CD1c-positive myeloid dendritic cell (primary cell): ENCODE measurements at regions not wholly inside any gene's neighbourhood (a gene's known extent, or its start where the extent isn't known, plus 50 kb on each side); places are given as distances from the start of the nearest gene placed in this dataset.
A peak's percentile ranks its signal among the peaks of the same experiment; 100 is the strongest.

ENCODE experiments used
- DNase-seq: peaks from one replicate; pipeline ENCODE4 v3.0.0-alpha.2; 2016; ENCODE audit errors: extremely low spot score

DNA sequence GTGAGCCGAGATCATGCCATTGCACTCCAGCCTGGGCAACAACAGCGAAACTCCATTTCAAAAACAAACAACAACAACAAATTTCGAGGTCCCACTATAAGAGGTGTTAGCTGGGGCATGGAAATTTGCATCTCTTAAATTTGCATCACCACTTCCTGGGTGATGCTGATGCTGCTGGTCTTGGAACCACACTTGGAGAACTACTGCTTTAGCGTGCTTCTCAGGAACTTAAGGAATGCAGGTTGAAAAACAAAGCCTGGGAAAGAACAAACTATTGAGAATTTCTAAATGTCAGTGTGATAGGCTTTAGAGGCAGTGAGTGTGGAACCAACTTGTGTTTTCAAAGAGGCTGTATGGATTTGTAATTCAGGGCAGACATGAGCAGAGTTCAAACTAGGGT, 858.4 kb upstream of the ARPP21 start:
- DNase-seq: no peak

DNA sequence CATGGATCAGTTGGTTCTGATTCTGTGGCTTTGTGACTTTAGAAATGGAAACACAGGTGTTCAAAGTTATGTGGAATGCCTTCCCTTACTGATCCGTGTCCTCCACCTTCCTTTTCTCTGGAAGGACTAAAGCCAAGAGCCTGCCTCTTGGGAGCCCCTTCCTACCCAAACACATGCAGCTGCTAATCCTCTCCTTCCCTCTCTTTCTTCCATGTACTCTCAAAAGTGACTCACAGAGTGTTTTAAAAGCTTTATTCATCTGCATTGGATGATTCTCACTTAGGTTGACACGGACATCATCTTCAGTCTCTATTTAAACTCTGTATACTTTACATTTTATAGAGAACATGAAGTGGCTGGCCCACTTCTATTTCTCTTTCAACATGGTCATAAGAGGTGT, 856.5 kb upstream of the ARPP21 start:
- DNase-seq: no peak

DNA sequence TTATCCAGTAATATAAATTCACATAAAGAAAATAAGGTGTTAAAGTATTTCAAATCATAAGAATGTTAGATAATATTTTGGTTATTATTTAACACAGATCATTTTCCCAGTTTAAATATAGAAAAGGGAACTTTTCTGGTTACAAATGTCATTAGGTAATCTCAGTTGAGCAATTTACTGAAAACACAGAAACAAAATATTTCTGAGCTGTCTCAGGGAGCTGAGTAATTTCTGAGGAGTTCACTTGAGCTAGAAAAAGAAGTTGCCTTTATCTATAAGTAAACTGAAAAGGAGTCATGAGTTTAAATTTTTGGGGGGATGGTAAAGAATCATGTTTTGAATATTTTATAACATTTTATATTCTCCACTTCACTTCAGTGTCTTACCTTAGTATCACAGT, 855.4 kb upstream of the ARPP21 start:
- DNase-seq: peak; percentile 44

DNA sequence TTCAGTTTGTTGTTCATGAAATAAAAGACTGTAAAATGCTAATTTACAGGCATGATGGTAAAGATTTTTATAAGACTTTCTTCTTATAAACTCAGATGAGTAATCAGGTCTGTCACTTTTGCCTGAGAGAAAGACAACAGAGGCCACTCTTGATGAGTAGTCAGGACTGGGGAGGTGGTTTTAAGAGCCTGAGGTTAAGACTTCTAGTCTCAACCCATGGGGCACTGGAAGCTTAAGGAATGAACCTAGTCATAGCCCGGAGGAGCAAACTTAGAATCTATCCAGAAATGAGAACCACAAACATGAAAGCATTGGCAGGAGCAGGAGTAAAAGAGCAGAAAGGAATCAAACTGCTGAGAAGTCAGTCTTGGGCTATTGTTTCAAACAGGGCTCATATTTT, 846.3 kb upstream of the ARPP21 start:
- DNase-seq: no peak

DNA sequence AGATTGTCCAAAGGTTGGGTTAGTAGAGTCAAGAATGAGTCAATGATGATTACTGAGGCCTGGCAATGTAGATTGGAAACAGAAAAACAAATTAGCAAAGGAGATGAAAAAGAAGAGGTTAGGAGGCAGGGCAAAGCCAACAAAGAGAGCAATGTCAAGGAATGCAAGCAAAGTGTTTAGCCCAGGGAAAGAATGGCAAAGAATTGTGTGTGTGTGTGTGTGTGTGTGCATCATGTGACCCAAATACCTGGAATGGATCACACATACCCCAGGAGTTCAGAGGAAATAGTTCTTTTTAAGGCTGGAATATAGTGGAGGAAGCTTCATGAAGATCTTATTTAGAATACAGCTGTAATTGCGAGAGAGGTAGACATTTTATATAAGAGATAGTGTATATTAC, 831.7 kb upstream of the ARPP21 start:
- no peak for DNase-seq

- no peak for DNase-seq
These were observed 831.0 kb upstream of the ARPP21 start for GRCh38 chr3:34808287-34808686.

GRCh38 chr3:34828847-34829246, 810.5 kb upstream of the ARPP21 start:
- no peak for DNase-seq

DNA sequence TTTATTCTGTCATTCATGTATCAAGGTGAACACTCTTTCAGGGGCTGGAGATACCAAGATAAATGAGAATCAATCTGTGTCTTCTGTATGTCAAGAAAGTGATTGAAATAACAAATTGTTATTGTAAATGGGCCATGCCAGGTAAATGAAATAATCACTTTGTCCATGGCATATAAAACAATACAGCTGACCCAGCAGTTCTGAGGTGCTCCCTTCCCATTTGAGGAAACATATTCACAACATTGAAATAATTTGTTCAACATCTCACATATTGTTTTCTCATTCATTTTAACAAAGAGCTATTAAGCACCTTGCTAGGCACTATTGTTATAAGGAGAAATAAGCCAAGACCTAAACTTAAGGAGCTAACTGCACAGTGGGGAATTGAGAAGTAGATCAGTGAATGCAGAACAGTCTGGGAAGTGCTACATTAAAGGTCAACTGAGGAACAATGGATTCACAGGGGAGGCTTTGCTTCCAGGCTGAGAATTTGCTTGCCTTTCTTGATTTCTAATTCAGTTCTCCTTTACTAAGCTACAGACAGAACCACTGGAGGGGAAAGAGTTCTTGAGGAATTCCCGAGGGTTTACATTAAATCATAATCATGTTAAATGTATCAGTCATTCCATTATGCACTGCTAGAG, 806.3 kb upstream of the ARPP21 start:
- no peak for DNase-seq

GRCh38 chr3:34837848-34838741, 801.2 kb upstream of the ARPP21 start:
- no peak for DNase-seq

- no peak for DNase-seq
These were observed 796.4 kb upstream of the ARPP21 start for GRCh38 chr3:34842706-34843480.

DNA sequence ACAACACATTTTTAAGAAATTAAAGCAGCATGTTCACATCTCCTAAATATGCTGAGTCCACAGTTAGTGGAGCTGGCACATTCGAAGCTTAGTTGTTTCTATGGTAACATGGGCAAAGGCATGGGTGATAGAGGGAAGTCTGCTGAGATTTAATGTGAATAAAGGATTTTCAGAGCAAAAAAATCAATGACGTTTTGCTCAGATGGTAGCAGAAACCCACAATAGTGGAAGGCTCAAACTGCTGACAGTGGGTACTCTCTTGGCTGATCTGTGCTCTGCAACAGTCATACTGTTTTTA, 795.1 kb upstream of the ARPP21 start:
- DNase-seq: no peak

DNA sequence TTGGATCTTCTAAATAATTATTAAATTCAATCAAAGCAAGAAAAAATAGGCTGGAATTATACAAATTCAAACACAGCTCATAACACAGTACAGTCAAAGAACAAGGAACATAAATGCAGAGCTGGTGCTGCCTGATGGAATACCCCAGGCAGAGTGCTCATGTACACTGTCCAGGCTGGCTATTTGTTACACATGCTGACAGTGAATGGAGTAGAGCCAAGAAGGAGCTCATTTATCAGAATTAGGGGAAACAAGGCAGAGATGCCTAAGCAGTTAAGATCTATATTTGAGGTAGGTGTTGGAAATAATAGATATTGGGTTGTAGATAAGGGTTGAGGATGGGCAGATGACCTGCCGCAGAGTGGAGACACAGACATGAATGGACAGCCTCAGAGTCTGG, 788.2 kb upstream of the ARPP21 start:
- DNase-seq: no peak

GRCh38 chr3:34852844-34853439, 786.4 kb upstream of the ARPP21 start:
- DNase-seq: no peak

DNA sequence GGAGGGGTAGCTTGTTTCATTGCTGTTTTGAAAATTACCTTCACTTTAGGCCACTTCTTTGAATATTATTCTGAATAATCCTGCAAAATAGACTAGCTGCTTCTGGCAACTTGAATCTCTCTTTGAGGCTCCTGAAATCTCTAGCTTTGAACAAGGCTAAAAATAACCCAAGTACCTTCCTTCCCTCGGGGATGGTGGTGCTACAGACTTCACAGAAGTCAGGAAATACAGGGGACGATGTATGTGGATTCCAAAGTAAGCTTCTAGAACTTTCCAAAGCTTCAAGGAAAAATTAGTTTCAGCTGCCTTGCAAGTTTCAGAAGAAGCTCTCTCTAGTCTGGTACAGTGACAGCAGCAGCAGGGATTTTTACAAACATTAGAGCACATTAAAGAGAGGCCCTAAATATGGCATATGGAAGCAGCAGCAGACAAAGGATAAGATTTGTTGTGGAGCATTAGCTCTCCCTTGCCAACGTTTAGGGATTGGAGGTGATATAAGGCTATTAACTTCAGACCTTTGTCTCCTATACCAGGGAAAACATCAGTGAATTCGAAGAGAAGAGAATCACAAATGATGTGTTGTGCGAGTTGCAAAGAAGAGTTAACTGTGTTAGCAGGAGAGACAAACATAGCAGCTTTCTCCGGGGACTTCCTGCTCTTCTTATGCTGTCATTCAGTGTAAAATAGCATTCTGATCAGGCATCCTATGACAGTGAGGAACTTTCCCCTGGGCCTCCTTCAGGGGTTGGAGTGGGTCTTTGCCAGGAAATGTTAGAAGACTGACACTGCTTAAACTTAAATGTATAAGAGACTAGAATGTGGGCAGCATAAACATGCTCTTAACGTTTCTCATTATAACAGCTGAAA, 783.0 kb upstream of the ARPP21 start:
- no peak for DNase-seq

GRCh38 chr3:34858067-34858660, 781.2 kb upstream of the ARPP21 start:
- no peak for DNase-seq

DNA sequence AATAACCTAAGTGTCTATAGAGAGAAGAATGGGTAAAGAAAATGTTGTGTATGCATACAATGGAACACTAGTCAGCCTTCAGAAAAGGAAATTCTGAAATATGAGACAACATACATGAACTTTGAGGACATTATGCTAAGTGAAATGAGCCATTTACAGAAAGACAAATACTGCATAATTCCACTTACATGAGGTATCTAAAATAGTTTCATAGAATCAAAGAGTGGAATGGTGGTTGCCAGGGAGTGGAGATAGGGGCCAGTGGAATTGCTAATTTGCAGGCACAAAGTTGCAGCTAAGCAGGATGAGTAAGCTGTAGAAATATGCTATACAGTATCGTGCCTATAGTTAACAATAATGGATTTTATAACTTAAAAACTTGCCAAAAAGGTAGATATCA, 779.6 kb upstream of the ARPP21 start:
- no peak for DNase-seq

- DNase-seq: no peak
These were observed 776.9 kb upstream of the ARPP21 start for GRCh38 chr3:34862456-34862855.

DNA sequence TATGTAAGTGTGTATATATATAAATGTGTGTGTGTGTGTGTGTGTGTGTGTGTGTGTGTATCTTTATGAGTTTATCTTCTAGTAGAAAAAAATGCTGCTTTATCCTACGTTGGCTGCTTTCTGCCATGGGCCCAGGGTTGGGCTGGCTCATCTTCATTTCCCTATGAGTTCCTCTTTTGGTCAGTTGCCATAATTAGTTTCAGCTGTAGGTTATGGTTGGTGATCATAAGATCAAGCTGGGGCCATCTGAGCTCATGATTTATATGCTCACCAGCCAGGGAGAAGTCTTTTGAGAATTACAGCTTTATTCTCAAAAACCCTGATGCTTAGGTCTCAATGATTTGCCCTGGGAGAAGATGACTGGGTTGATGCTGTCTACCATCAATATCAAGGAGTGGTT, 775.8 kb upstream of the ARPP21 start:
- DNase-seq: no peak

GRCh38 chr3:34864011-34864410, 775.3 kb upstream of the ARPP21 start:
- DNase-seq: no peak

DNA sequence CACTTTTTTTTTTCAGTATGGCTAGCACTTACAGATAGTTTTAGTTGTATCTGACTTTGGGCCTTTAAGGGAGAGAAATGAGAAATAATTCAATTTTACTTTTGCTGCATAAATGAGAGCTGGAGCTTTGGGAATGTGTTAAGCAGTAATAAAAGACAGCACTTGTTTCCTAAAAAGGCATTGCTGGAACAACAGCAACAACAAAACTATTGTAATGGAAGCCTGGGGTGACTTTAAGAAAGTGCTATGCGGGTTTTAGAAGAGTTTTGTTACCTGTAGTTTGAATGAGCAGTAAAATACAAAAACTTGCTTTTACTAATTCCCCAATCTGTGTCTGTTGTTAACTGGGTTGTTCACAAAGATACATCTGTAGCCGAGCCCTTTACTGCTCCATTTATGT, 774.0 kb upstream of the ARPP21 start:
- no peak for DNase-seq

GRCh38 chr3:34868935-34869334, 770.4 kb upstream of the ARPP21 start:
- no peak for DNase-seq
